ENCODE measurements at regions not wholly inside any gene's neighbourhood (a gene's known extent, or its start where the extent isn't known, plus 50 kb on each side); places are given as distances from the start of the nearest gene placed in this dataset.
A peak's percentile ranks its signal among the peaks of the same experiment; 100 is the strongest.

GRCh38 chr9:80784647-80785046, 904.7 kb downstream of the TLE1 start:
- H2AK5ac ChIP-seq (ENCODE audit: low read length, severe bottlenecking) = no peak overlapping the region
- no peaks in the 10 kb centered on the region for H3K4me1 ChIP-seq (ENCODE audit: control insufficient read depth, insufficient read depth, low read depth, low read length)
- DNase-seq = no peak
- no peak overlapping the region for H3K27ac ChIP-seq (ENCODE audit: low read length, poor library complexity, severe bottlenecking)
- no peak overlapping the region for H3K4me2 ChIP-seq (ENCODE audit: low read length, poor library complexity, severe bottlenecking)
- H3K4me3 ChIP-seq (ENCODE audit: insufficient read depth in 1 of 2, low read depth in 1 of 2, low read length in 2 of 2) = no peak overlapping the region
- no peak overlapping the region for H3K4ac ChIP-seq (ENCODE audit: low read depth in 1 of 2, low read length in 2 of 2)
- H2BK15ac ChIP-seq (ENCODE audit: low read depth, poor library complexity, severe bottlenecking) = no peak overlapping the region
- H4K8ac ChIP-seq (ENCODE audit: low read length) = no peak overlapping the region
- no peak overlapping the region for H2AFZ ChIP-seq (ENCODE audit: low read depth, low read length)
- H2BK12ac ChIP-seq (ENCODE audit: low read length in 2 of 2) = no peak overlapping the region
- H3K18ac ChIP-seq (ENCODE audit: low read depth in 1 of 2, low read length in 2 of 2) = no peak overlapping the region
- no peaks in the 10 kb centered on the region for H3K27me3 ChIP-seq (ENCODE audit: control insufficient read depth in 1 of 2, insufficient read depth in 1 of 2, low read length in 2 of 2)
- H2BK120ac ChIP-seq (ENCODE audit: low read depth, low read length) = no peak overlapping the region
- H3K9ac ChIP-seq (ENCODE audit: low read length) = no peak overlapping the region
- no peak overlapping the region for H4K91ac ChIP-seq (ENCODE audit: low read length)
- no peak overlapping the region for H3K14ac ChIP-seq (ENCODE audit: low read length in 2 of 2)
- H3K79me1 ChIP-seq (replicated peaks; ENCODE audit: low read length, poor library complexity, severe bottlenecking) = no peaks in the 10 kb centered on the region
- H3K9me3 ChIP-seq (ENCODE audit: control insufficient read depth, low read length) = peaks cover 3% of the 10 kb centered on the region
- H3K23ac ChIP-seq (ENCODE audit: low read length in 2 of 2) = no peak overlapping the region
- no peaks in the 10 kb centered on the region for H3K36me3 ChIP-seq (ENCODE audit: control insufficient read depth in 1 of 2, insufficient read depth in 2 of 2, low read depth in 1 of 2, low read length in 2 of 2)
- H2BK5ac ChIP-seq (ENCODE audit: low read depth, low read length, poor library complexity, severe bottlenecking) = no peak overlapping the region

- Histone ChIP-seq H3K9ac (ENCODE audit: low read length) (no peak overlapping the region), H2BK12ac (ENCODE audit: low read length in 2 of 2) (no peak overlapping the region), H3K14ac (ENCODE audit: low read length in 2 of 2) (no peak overlapping the region), H3K4me3 (ENCODE audit: insufficient read depth in 1 of 2, low read depth in 1 of 2, low read length in 2 of 2) (no peak overlapping the region), H4K8ac (ENCODE audit: low read length) (no peak overlapping the region), H2AFZ (ENCODE audit: low read depth, low read length) (no peak overlapping the region), H3K27me3 (ENCODE audit: control insufficient read depth in 1 of 2, insufficient read depth in 1 of 2, low read length in 2 of 2) (no peaks in the 10 kb centered on the region), H3K4ac (ENCODE audit: low read depth in 1 of 2, low read length in 2 of 2) (no peak overlapping the region), H2BK15ac (ENCODE audit: low read depth, poor library complexity, severe bottlenecking) (no peak overlapping the region), H2BK5ac (ENCODE audit: low read depth, low read length, poor library complexity, severe bottlenecking) (no peak overlapping the region), H2AK5ac (ENCODE audit: low read length, severe bottlenecking) (no peak overlapping the region), H3K23ac (ENCODE audit: low read length in 2 of 2) (no peak overlapping the region), H2BK120ac (ENCODE audit: low read depth, low read length) (no peak overlapping the region), H3K27ac (ENCODE audit: low read length, poor library complexity, severe bottlenecking) (no peak overlapping the region), H3K4me1 (ENCODE audit: control insufficient read depth, insufficient read depth, low read depth, low read length) (no peaks in the 10 kb centered on the region), H3K4me2 (ENCODE audit: low read length, poor library complexity, severe bottlenecking) (no peak overlapping the region), H3K79me1 (replicated peaks; ENCODE audit: low read length, poor library complexity, severe bottlenecking) (no peaks in the 10 kb centered on the region), H3K36me3 (ENCODE audit: control insufficient read depth in 1 of 2, insufficient read depth in 2 of 2, low read depth in 1 of 2, low read length in 2 of 2) (no peaks in the 10 kb centered on the region), H3K9me3 (ENCODE audit: control insufficient read depth, low read length) (peaks cover 11% of the 10 kb centered on the region), H4K91ac (ENCODE audit: low read length) (no peak overlapping the region), H3K18ac (ENCODE audit: low read depth in 1 of 2, low read length in 2 of 2) (no peak overlapping the region)
- no peak for DNase-seq
Observed at GRCh38 chr9:80775971-80776370, 913.4 kb downstream of the TLE1 start.

- Histone ChIP-seq H3K4me3 (ENCODE audit: insufficient read depth in 1 of 2, low read depth in 1 of 2, low read length in 2 of 2) (no peak overlapping the region), H3K4me1 (ENCODE audit: control insufficient read depth, insufficient read depth, low read depth, low read length) (no peaks in the 10 kb centered on the region), H3K27ac (ENCODE audit: low read length, poor library complexity, severe bottlenecking) (no peak overlapping the region), H3K36me3 (ENCODE audit: control insufficient read depth in 1 of 2, insufficient read depth in 2 of 2, low read depth in 1 of 2, low read length in 2 of 2) (no peaks in the 10 kb centered on the region), H2BK12ac (ENCODE audit: low read length in 2 of 2) (no peak overlapping the region), H3K4ac (ENCODE audit: low read depth in 1 of 2, low read length in 2 of 2) (no peak overlapping the region), H4K8ac (ENCODE audit: low read length) (no peak overlapping the region), H3K18ac (ENCODE audit: low read depth in 1 of 2, low read length in 2 of 2) (no peak overlapping the region), H2BK5ac (ENCODE audit: low read depth, low read length, poor library complexity, severe bottlenecking) (no peak overlapping the region), H3K14ac (ENCODE audit: low read length in 2 of 2) (no peak overlapping the region), H2BK120ac (ENCODE audit: low read depth, low read length) (no peak overlapping the region), H3K9ac (ENCODE audit: low read length) (no peak overlapping the region), H3K23ac (ENCODE audit: low read length in 2 of 2) (no peak overlapping the region), H4K91ac (ENCODE audit: low read length) (no peak overlapping the region), H3K79me1 (replicated peaks; ENCODE audit: low read length, poor library complexity, severe bottlenecking) (no peaks in the 10 kb centered on the region), H3K27me3 (ENCODE audit: control insufficient read depth in 1 of 2, insufficient read depth in 1 of 2, low read length in 2 of 2) (no peaks in the 10 kb centered on the region), H3K4me2 (ENCODE audit: low read length, poor library complexity, severe bottlenecking) (no peak overlapping the region), H2AFZ (ENCODE audit: low read depth, low read length) (no peak overlapping the region), H2AK5ac (ENCODE audit: low read length, severe bottlenecking) (no peak overlapping the region), H3K9me3 (ENCODE audit: control insufficient read depth, low read length) (peaks cover 11% of the 10 kb centered on the region), H2BK15ac (ENCODE audit: low read depth, poor library complexity, severe bottlenecking) (no peak overlapping the region)
- peak; percentile 8 for DNase-seq
- WGBS = no CpG with 5 or more reads among the region's 2 CpGs
Observed at GRCh38 chr9:80775530-80775929, 913.8 kb downstream of the TLE1 start.

- no peaks in the 10 kb centered on the region for H3K36me3 ChIP-seq (ENCODE audit: control insufficient read depth in 1 of 2, insufficient read depth in 2 of 2, low read depth in 1 of 2, low read length in 2 of 2)
- H3K4me3 ChIP-seq (ENCODE audit: insufficient read depth in 1 of 2, low read depth in 1 of 2, low read length in 2 of 2) = no peak overlapping the region
- H3K9ac ChIP-seq (ENCODE audit: low read length) = no peak overlapping the region
- no peak overlapping the region for H3K23ac ChIP-seq (ENCODE audit: low read length in 2 of 2)
- no peak for DNase-seq
- no peaks in the 10 kb centered on the region for H3K79me1 ChIP-seq (replicated peaks; ENCODE audit: low read length, poor library complexity, severe bottlenecking)
- H2BK120ac ChIP-seq (ENCODE audit: low read depth, low read length) = no peak overlapping the region
- no peaks in the 10 kb centered on the region for H3K27me3 ChIP-seq (ENCODE audit: control insufficient read depth in 1 of 2, insufficient read depth in 1 of 2, low read length in 2 of 2)
- 100% methylated on average over 5 of the region's 6 CpGs for WGBS
- no peak overlapping the region for H3K27ac ChIP-seq (ENCODE audit: low read length, poor library complexity, severe bottlenecking)
- H3K9me3 ChIP-seq (ENCODE audit: control insufficient read depth, low read length) = peaks cover 5% of the 10 kb centered on the region
- no peak overlapping the region for H3K14ac ChIP-seq (ENCODE audit: low read length in 2 of 2)
- no peak overlapping the region for H3K4me2 ChIP-seq (ENCODE audit: low read length, poor library complexity, severe bottlenecking)
- no peaks in the 10 kb centered on the region for H3K4me1 ChIP-seq (ENCODE audit: control insufficient read depth, insufficient read depth, low read depth, low read length)
- H2BK12ac ChIP-seq (ENCODE audit: low read length in 2 of 2) = no peak overlapping the region
- no peak overlapping the region for H2AFZ ChIP-seq (ENCODE audit: low read depth, low read length)
- no peak overlapping the region for H4K8ac ChIP-seq (ENCODE audit: low read length)
- no peak overlapping the region for H4K91ac ChIP-seq (ENCODE audit: low read length)
- no peak overlapping the region for H3K18ac ChIP-seq (ENCODE audit: low read depth in 1 of 2, low read length in 2 of 2)
- H2BK5ac ChIP-seq (ENCODE audit: low read depth, low read length, poor library complexity, severe bottlenecking) = no peak overlapping the region
- no peak overlapping the region for H3K4ac ChIP-seq (ENCODE audit: low read depth in 1 of 2, low read length in 2 of 2)
- no peak overlapping the region for H2BK15ac ChIP-seq (ENCODE audit: low read depth, poor library complexity, severe bottlenecking)
- H2AK5ac ChIP-seq (ENCODE audit: low read length, severe bottlenecking) = no peak overlapping the region
Observed at GRCh38 chr9:80771555-80772347, 917.6 kb downstream of the TLE1 start.

All from mesenchymal stem cell (in vitro differentiated cells and primary cell).